BLaER1 (cell line): ENCODE measurements at regions not wholly inside any gene's neighbourhood (a gene's known extent, or its start where the extent isn't known, plus 50 kb on each side); places are given as distances from the start of the nearest gene placed in this dataset.

Source experiments
- H3K27ac ChIP-seq: shearing (Covaris generic); formaldehyde crosslinking; 2 replicates; pipeline ENCODE4 v1.8.1; 2022
- H3K27me3 ChIP-seq: shearing (Covaris generic); formaldehyde crosslinking; 2 replicates; pipeline ENCODE4 v1.8.1; 2022
- H3K36me3 ChIP-seq: shearing (Covaris generic); formaldehyde crosslinking; 2 replicates; pipeline ENCODE4 v1.8.1; 2022
- H3K4me1 ChIP-seq: shearing (Covaris generic); formaldehyde crosslinking; 2 replicates; pipeline ENCODE4 v1.8.1; 2022
- H3K4me2 ChIP-seq: shearing (Covaris generic); formaldehyde crosslinking; 2 replicates; pipeline ENCODE4 v1.8.1; 2022
- H3K4me3 ChIP-seq: shearing (Covaris generic); formaldehyde crosslinking; 2 replicates; pipeline ENCODE4 v1.8.1; 2022
- H3K9ac ChIP-seq: shearing (Covaris generic); formaldehyde crosslinking; 2 replicates; pipeline ENCODE4 v1.8.1; 2022
- H3K9me3 ChIP-seq: shearing (Covaris generic); formaldehyde crosslinking; 2 replicates; pipeline ENCODE4 v1.8.1; 2022
- H4K20me1 ChIP-seq: shearing (Covaris generic); formaldehyde crosslinking; 2 replicates; pipeline ENCODE4 v1.8.1; 2022
- Cebpa-rat ChIP-seq: shearing (Covaris generic); IDR thresholded peaks from 2 replicates; pipeline ENCODE4 v1.8.1; 2022

DNA sequence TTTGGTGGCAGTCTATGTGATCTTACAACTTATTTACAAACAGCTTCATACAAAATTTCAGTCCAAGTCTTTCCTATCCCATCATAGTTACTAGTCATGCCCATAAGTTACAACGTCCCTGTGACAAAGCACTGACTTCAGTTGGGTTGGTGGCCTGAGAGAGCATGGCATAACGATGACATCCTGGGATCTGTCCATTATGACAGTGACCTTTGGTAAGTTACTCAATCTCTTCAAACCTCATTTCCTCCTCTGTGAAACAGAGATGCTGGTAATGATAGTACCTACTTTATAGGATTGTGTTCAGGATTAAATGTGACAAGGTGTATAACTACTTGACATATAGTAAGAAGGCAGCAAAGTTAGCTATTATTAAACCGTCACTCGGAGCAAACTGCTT is 55.4 kb upstream of the ATP5MC3 start:
- Histone ChIP-seq H3K4me2 (no peak overlapping the region), H3K4me1 (peaks cover 30% of the 10 kb centered on the region), H3K9ac (no peak overlapping the region), H3K4me3 (no peak overlapping the region), H4K20me1 (no peaks in the 10 kb centered on the region), H3K27ac (no peak overlapping the region), H3K36me3 (0 out of 2 replicates have a peak, but pooled peaks cover 4% of the 10 kb centered on the region), H3K9me3 (peaks cover 43% of the 10 kb centered on the region), H3K27me3 (no peaks in the 10 kb centered on the region)
- no peak for TF ChIP-seq Cebpa-rat

DNA sequence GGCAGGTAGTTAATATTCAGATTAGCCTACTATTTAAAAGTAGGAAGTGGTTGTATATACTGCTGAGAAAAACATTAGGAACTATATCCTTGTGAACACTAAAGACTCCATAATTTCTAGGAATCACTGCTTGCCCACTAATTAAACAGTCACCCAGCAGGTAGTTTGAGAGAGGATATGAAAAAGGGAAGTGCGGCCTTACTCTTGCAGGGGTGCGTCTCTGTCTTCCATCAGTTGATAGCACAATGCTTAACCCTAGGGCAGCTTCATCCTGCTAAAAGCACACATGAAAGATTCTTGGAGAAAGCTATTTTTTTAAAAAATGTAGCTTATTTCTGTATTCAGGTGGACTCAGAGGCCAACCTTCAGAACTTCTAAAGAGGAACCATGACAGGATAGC is 53.1 kb upstream of the ATP5MC3 start:
- H3K36me3 ChIP-seq: 0 out of 2 replicates have a peak, but pooled peaks cover 4% of the 10 kb centered on the region
- H4K20me1 ChIP-seq: no peaks in the 10 kb centered on the region
- no peak overlapping the region for H3K27ac ChIP-seq
- peak overlapping the region; percentile 73 for H3K4me2 ChIP-seq
- peaks cover 32% of the 10 kb centered on the region for H3K9me3 ChIP-seq
- H3K27me3 ChIP-seq: no peaks in the 10 kb centered on the region
- H3K4me3 ChIP-seq: no peak overlapping the region
- no peak overlapping the region for H3K9ac ChIP-seq
- TF ChIP-seq Cebpa-rat: no peak
- H3K4me1 ChIP-seq: peaks cover 30% of the 10 kb centered on the region

DNA sequence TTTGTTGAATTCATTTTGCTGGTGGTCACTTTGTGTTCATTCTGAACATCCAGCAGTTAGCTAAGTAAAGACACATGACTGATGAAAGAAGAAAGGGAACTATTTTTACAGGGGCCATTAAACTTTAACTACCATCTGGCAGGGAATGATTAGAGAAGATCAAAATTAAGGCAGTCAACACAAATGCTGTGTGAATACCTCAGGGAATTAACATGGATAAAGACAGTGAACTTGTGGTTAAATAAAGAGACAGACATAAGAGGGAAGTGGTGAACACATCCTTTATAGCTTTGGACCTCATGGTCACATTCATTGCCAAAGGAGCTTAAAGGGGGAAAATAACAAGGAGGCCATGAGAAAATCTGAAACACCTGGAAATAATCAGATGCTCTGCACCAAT is 52.6 kb upstream of the ATP5MC3 start:
- Histone ChIP-seq H3K27me3 (no peaks in the 10 kb centered on the region), H3K9ac (no peak overlapping the region), H3K27ac (no peak overlapping the region), H3K4me1 (peaks cover 30% of the 10 kb centered on the region), H3K4me2 (peak overlapping the region; percentile 73), H4K20me1 (no peaks in the 10 kb centered on the region), H3K9me3 (peaks cover 27% of the 10 kb centered on the region), H3K4me3 (no peak overlapping the region), H3K36me3 (0 out of 2 replicates have a peak, but pooled peaks cover 4% of the 10 kb centered on the region)
- no peak for TF ChIP-seq Cebpa-rat

DNA sequence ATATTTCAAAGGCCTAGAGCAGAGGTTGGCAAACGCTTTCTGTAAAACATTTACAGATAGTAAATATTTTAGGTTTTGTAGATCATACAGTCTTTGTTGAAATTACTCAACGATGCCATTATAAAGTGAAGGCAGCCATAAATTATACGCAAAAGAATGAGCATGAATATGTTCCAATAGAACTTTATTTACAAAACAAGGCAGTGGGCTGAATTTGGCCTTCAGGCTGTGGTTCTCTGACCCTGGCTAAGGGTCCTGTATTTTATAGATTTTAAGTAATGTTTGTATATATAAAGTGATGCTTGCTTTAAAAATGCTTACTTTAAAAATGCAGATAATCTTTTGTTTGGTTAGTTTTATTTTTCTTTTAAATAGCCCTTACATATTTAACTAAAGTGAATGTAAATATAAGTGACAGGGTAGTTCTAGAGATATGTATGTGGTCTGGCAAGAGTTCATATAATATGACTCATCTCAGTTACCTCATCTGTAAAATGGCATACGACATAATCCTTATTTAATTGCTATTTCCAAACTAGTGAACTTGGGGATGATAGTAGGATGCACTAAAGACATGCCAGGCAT is 51.7 kb upstream of the ATP5MC3 start:
- Histone ChIP-seq H3K9me3 (peaks cover 17% of the 10 kb centered on the region), H3K4me2 (peak overlapping the region; percentile 73), H3K9ac (no peak overlapping the region), H3K27ac (no peak overlapping the region; the same call in 1 of the 2 replicates), H3K4me3 (no peak overlapping the region), H3K27me3 (no peaks in the 10 kb centered on the region), H4K20me1 (no peaks in the 10 kb centered on the region), H3K4me1 (peaks cover 30% of the 10 kb centered on the region), H3K36me3 (no peaks in the 10 kb centered on the region)
- no peak for TF ChIP-seq Cebpa-rat
